Fibroblast of lung (primary cell): ENCODE measurements at regions not wholly inside any gene's neighbourhood (a gene's known extent, or its start where the extent isn't known, plus 50 kb on each side); places are given as distances from the start of the nearest gene placed in this dataset.

ENCODE experiments used
- CTCF ChIP-seq, 2 donors: IDR thresholded peaks in 1 of 2; conservative IDR thresholded peaks in 1 of 2; 1 replicate in 1 of 2; 2 replicates in 1 of 2; pipeline ENCODE4 v1.5.1; 2011 to 2012; ENCODE audit warnings: low read length in 2 of 2, control low read depth in 1 of 2, inconsistent platforms in 1 of 2, low read depth in 1 of 2, mild to moderate bottlenecking in 1 of 2
- EZH2 ChIP-seq: IDR thresholded peaks from 2 replicates; pipeline ENCODE4 v1.5.1; 2012; ENCODE audit warnings: low read length, control low read depth, mild to moderate bottlenecking; ENCODE audit errors: missing control alignments

- TF ChIP-seq CTCF (conservative IDR thresholded peaks at IDR 0.05 in 1 of 2, IDR thresholded peaks at IDR 0.05 in 1 of 2; ENCODE audit: low read depth in 1 of 2, low read length in 2 of 2), result peak; percentile 12 to 33
- TF ChIP-seq EZH2, result no peak
These were observed 262.6 kb downstream of the MAP2K6 start for GRCh38 chr17:69677130-69677529.
